HG02943 (cell line): ENCODE measurements at regions not wholly inside any gene's neighbourhood (a gene's known extent, or its start where the extent isn't known, plus 50 kb on each side); places are given as distances from the start of the nearest gene placed in this dataset.
"Not testable (repeated sequence)": the region's sequence is repeated elsewhere in the genome, so short reads cannot be mapped to it uniquely, and the experiment has no call there.

Source experiments
- ATAC-seq: cut with Tn5 transposase; IDR thresholded peaks from one replicate; pipeline ENCODE4 v1.9.1; 2021; ENCODE audit warnings: mild to moderate bottlenecking, low read depth, moderate library complexity; ENCODE audit not compliant: unreplicated experiment

DNA sequence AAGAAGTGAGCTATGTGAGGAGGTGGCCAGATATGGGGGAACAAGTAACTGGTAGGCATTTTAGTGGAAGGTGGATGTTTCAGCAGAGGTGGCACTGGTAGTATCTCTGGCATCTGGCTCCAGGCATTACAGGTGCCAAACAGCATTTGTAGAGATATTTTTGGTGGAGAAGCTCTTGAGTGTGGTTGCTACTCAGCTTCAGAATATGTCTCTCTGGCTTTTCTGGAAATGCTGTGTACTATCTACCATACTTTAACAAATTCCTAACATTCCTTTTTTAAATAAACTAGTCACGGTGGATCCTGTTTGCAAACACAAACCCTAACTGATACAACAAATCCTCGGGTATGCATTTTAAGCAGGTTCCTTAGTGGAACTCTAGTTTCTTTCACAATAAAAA is 128.0 kb downstream of the BARX2 start:
- ATAC-seq, result no peak

DNA sequence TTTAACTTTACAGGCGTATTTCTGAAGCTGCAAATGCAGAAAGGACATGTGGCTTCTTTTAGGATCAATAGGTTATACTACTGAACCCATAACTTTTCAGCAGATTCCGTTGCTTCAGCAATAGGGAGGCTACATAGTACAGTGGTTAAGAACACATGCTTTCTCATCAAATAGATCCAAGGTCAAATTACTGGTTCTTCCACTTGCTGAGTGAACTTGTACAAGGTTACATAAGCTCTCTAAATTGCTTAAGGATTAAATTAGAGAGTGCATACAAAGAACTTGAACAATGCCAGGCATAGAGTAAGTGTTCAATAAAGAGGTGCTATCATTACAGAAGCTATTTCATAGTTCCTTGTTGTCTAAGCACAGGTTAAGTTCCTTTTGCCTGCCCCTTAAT is 129.6 kb downstream of the BARX2 start:
- ATAC-seq, result no peak

- ATAC-seq, result no peak
Observed at GRCh38 chr11:129508163-129508562, 132.5 kb downstream of the BARX2 start.

GRCh38 chr11:129528296-129528695 is 152.6 kb downstream of the BARX2 start:
- ATAC-seq, result no peak

- ATAC-seq, result no peak
Observed at GRCh38 chr11:129530154-129530895, 154.7 kb downstream of the BARX2 start.

- ATAC-seq, result no peak
Observed at GRCh38 chr11:129533395-129533794, 157.7 kb downstream of the BARX2 start.

GRCh38 chr11:129536338-129536737 is 160.7 kb downstream of the BARX2 start:
- no peak for ATAC-seq

DNA sequence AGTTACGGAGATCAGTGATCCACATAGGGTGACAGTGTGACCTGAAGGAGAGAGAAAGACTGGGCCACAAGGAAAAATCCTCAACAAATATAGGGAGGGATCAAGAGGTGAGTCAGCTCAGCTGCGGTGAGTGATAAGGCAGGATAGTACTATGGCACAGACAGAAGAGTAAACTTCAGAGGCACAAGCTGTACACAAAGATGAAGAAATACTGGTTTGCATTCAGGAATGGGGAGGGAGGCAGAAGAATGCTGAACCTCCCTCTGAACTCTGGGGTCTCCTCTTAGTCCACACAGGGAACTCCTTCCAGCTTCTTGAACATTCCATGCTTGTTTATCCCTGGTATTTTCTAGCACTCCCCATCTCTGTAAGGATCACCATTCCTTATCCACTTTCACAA is 162.7 kb downstream of the BARX2 start:
- no peak for ATAC-seq

- no peak for ATAC-seq
Observed at GRCh38 chr11:129543515-129544290, 168.1 kb downstream of the BARX2 start.

- no peak for ATAC-seq
Observed at GRCh38 chr11:129544691-129545090, 169.0 kb downstream of the BARX2 start.

DNA sequence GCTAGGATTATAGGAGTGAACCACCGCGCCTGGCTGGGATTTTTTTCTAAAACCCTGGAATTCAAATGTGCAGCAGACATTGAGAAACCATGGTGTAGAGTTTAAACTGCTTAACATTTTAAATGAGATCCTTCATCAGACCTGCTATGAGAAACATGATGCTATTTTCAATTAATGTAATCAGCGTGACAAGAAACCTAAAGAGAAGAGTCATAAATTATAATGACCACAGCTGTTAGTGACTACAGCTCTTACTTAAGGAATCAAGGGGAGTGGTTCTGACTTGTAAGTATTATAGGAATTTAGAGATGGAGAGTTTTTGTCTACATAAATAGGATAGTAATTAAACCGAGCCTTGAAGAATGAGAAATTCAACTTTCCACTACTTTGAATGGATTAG is 170.6 kb downstream of the BARX2 start:
- no peak for ATAC-seq

DNA sequence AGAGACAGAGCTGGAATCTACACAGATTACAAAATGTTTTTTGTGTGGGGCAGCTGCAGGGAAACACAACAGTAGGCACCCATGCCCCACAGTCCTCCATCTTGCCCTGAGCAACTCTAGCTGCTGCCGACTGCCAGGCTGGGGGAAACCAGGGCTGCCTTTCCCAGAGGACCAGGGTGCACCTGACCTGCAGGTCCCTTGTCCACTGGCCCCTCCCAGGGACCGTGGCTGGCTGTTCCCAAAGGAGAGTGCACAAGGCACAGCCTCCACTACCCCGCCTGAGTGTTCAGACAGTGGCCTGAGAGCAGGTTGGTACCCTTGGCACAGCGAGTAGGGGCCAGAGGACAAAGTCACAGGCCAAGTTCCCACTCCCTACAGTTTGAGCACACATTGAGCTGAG is 181.8 kb downstream of the BARX2 start:
- ATAC-seq, result no peak

DNA sequence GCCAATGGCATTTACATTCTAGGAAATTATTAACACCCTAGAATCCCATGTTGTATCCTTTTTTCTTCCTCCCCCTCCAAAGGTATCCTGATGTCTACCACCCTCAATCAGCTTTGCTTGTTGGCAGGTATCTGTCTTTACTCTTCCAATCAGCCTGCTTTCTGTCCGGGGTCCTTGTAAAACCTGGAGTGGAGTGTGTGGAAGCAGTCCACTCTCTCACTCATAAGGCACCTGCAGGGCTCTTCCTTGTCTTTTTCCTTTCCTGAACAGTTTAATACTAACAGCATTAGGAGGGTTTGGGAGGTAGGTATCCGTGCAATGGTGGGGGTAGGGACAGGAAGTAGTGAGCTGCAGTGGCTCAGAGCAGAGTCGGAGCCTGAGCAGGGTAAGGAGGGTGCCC is 193.4 kb downstream of the BARX2 start:
- no peak for ATAC-seq

DNA sequence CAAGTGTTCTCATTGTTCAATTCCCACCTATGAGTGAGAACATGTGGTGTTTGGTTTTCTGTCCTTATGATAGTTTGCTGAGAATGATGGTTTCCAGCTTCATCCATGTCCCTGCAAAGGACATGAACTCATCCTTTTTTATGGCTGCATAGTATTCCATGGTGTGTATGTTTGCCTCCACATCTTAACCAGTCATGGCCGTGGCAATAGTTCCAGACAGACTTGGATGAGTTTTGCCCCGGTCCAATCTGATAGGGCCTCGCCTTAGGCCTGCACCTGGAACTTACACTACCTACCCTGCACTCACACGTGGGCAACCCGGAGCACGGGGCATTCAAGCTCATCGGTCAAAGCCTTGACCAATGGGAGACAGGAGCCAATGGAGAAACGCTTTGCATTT is 197.0 kb downstream of the BARX2 start:
- not testable (repeated sequence) for ATAC-seq

- no peak for ATAC-seq
Observed at GRCh38 chr11:129573161-129573560, 197.5 kb downstream of the BARX2 start.

GRCh38 chr11:129574431-129574830 is 198.8 kb downstream of the BARX2 start:
- no peak for ATAC-seq

GRCh38 chr11:129576652-129577051 is 201.0 kb downstream of the BARX2 start:
- ATAC-seq, result no peak

DNA sequence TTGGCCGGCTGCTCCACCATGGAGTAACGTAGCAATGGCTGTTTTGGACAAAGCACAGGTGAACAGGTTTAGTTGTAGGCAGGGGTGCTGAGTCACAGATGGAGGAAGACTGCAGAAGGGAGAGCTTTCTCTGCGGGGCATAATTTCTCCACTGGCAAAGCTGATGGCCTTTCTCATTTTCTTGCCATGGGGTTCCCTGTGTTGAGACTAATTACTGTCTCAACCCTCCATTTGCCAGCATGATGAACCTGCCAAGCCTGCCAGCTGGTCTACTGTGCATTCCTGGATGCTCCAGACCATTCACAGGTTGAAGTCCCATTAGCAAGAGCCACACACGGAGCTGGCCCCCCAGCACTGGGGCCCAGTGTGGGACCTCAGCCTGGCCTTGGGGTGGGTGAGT is 202.4 kb downstream of the BARX2 start:
- no peak for ATAC-seq

DNA sequence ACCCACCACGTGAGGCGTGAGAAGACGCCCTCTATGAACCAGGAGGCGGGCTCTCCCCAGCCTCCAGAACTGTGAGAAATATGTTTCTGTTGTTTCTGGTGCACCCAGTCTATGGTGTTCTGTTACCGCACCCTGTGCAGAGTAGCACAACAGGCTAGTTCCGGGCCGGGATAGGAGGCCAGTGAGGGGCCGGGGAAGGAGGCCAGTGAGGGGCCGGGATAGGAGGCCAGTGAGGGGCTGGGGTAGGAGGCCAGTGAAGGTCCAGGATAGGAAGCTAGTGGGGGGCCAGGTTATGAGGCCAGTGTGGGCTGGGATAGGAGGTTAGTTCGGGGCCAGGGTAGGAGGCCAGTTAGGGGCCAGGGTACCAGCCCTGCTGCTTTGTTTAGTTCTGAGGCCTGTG is 204.6 kb downstream of the BARX2 start:
- no peak for ATAC-seq

GRCh38 chr11:129584316-129584715 is 208.7 kb downstream of the BARX2 start:
- no peak for ATAC-seq

- no peak for ATAC-seq
Observed at GRCh38 chr11:129589190-129589860, 213.7 kb downstream of the BARX2 start.
